ENCODE measurements at regions not wholly inside any gene's neighbourhood (a gene's known extent, or its start where the extent isn't known, plus 50 kb on each side); places are given as distances from the start of the nearest gene placed in this dataset.

- TF ChIP-seq, protein P1, sequence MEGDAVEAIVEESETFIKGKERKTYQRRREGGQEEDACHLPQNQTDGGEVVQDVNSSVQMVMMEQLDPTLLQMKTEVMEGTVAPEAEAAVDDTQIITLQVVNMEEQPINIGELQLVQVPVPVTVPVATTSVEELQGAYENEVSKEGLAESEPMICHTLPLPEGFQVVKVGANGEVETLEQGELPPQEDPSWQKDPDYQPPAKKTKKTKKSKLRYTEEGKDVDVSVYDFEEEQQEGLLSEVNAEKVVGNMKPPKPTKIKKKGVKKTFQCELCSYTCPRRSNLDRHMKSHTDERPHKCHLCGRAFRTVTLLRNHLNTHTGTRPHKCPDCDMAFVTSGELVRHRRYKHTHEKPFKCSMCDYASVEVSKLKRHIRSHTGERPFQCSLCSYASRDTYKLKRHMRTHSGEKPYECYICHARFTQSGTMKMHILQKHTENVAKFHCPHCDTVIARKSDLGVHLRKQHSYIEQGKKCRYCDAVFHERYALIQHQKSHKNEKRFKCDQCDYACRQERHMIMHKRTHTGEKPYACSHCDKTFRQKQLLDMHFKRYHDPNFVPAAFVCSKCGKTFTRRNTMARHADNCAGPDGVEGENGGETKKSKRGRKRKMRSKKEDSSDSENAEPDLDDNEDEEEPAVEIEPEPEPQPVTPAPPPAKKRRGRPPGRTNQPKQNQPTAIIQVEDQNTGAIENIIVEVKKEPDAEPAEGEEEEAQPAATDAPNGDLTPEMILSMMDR (conservative IDR thresholded peaks at IDR 0.05): no peak
- DNase-seq (ENCODE audit: low read depth, low spot score): no peak
- no peaks in the 10 kb centered on the region for H3K36me3 Mint-ChIP-seq (ENCODE audit: low read depth)
- H3K27me3 Mint-ChIP-seq (ENCODE audit: low read depth): peaks cover 5% of the 10 kb centered on the region
- H3K9me3 Mint-ChIP-seq: no peaks in the 10 kb centered on the region
- H3K4me1 Mint-ChIP-seq: peaks cover 51% of the 10 kb centered on the region
- no peak overlapping the region for H3K27ac Mint-ChIP-seq (ENCODE audit: unreplicated experiment)
- no peak overlapping the region for H3K4me3 Mint-ChIP-seq
Observed at GRCh38 chr22:27492566-27493201, 308.9 kb downstream of the MN1 start.

DNA sequence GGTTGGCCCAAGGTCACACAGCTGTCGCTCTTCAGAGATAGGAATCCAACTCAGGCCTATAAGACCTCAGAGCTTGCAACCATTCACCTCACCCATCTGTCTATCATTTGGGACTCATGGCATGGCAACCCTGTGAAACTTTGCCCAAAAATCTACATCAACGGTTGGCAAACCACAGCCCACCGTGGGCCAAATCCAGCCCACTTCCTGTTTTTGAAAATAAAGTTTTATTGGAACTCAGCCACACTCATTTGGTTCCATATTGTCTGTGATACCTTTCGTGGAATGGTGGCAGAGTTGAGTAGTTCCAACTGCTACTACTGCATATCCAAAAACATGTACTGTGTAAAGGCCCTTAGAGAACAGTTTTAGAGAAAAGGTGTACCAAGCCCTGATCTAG is 307.8 kb downstream of the MN1 start:
- Mint-ChIP-seq H3K27me3 (ENCODE audit: low read depth) (peaks cover 10% of the 10 kb centered on the region), H3K4me1 (peaks cover 48% of the 10 kb centered on the region), H3K27ac (ENCODE audit: unreplicated experiment) (no peak overlapping the region), H3K36me3 (ENCODE audit: low read depth) (no peaks in the 10 kb centered on the region), H3K9me3 (no peaks in the 10 kb centered on the region), H3K4me3 (no peak overlapping the region)
- TF ChIP-seq, protein P1 (conservative IDR thresholded peaks at IDR 0.05): no peak
- no peak for DNase-seq (ENCODE audit: low read depth, low spot score)

GRCh38 chr22:27494785-27495184 is 306.8 kb downstream of the MN1 start:
- H3K27ac Mint-ChIP-seq (ENCODE audit: unreplicated experiment): no peak overlapping the region

DNA sequence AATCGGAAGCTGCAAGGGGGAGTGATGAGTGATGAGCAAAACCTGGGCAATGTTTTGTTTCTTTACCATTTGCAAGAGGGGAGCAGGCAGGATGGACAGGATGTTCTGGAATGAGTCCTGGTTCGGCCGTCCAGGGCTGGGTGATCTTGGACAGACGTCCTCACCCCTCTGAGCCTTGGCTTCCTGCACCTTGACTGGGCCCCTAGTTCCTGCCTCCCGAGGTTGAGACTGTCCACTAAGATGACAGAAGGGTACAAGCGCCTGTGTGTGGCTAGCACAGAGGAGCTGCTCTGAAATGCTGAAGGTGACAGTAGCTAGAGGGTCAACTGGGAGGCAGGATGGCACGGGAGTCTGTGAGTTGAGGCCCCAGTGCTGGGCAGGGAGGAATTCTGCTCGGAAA is 306.2 kb downstream of the MN1 start:
- Mint-ChIP-seq H3K27ac (ENCODE audit: unreplicated experiment) (no peak overlapping the region), H3K4me1 (peaks cover 41% of the 10 kb centered on the region), H3K27me3 (ENCODE audit: low read depth) (peaks cover 10% of the 10 kb centered on the region), H3K4me3 (peak overlapping the region; percentile 16), H3K36me3 (ENCODE audit: low read depth) (no peaks in the 10 kb centered on the region), H3K9me3 (no peaks in the 10 kb centered on the region)
- no peak for DNase-seq (ENCODE audit: low read depth, low spot score)
- TF ChIP-seq, protein P1 (conservative IDR thresholded peaks at IDR 0.05): no peak

More at GRCh38 chr22:27494785-27495184, 306.8 kb downstream of the MN1 start:
- peak; percentile 55 for DNase-seq (ENCODE audit: low read depth, low spot score)
- peak overlapping the region; percentile 16 for H3K4me3 Mint-ChIP-seq
- no peaks in the 10 kb centered on the region for H3K36me3 Mint-ChIP-seq (ENCODE audit: low read depth)
- H3K27me3 Mint-ChIP-seq (ENCODE audit: low read depth): peaks cover 10% of the 10 kb centered on the region
- TF ChIP-seq, protein P1 (conservative IDR thresholded peaks at IDR 0.05): no peak
- peaks cover 41% of the 10 kb centered on the region for H3K4me1 Mint-ChIP-seq
- H3K9me3 Mint-ChIP-seq: no peaks in the 10 kb centered on the region

- TF ChIP-seq, protein P1 (conservative IDR thresholded peaks at IDR 0.05): no peak
- no peak overlapping the region for H3K27ac Mint-ChIP-seq (ENCODE audit: unreplicated experiment)
Observed at GRCh38 chr22:27499121-27499520, 302.4 kb downstream of the MN1 start.

More at GRCh38 chr22:27499121-27499520, 302.4 kb downstream of the MN1 start:
- no peak overlapping the region for H3K4me3 Mint-ChIP-seq
- peaks cover 36% of the 10 kb centered on the region for H3K4me1 Mint-ChIP-seq
- H3K36me3 Mint-ChIP-seq (ENCODE audit: low read depth): no peaks in the 10 kb centered on the region
- DNase-seq (ENCODE audit: low read depth, low spot score): no peak
- peaks cover 2% of the 10 kb centered on the region for H3K9me3 Mint-ChIP-seq
- H3K27me3 Mint-ChIP-seq (ENCODE audit: low read depth): peaks cover 6% of the 10 kb centered on the region
